ENCODE measurements at regions not wholly inside any gene's neighbourhood (a gene's known extent, or its start where the extent isn't known, plus 50 kb on each side); places are given as distances from the start of the nearest gene placed in this dataset.

GRCh38 chr15:69962561-69962960 is 135.2 kb downstream of the TLE3 start:
- DNase-seq, result no peak

DNA sequence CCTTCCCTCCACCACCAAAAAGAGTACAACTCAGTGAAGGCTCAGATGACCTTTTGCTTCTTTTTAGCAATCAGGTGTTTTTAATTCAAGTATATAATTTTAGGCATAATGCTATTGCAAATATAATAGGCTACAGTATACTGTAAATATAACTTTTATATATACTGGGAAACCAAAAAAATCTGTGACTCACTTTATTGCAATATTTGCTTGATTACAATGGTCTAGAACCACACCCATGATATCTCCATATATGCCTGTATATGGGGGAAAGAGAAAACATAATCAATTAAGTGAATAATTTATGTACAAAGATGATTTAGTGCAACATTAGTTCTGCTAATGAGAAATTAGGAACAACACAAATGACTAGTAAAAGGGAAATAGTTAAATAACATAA is 134.3 kb downstream of the TLE3 start:
- no peak for DNase-seq

DNA sequence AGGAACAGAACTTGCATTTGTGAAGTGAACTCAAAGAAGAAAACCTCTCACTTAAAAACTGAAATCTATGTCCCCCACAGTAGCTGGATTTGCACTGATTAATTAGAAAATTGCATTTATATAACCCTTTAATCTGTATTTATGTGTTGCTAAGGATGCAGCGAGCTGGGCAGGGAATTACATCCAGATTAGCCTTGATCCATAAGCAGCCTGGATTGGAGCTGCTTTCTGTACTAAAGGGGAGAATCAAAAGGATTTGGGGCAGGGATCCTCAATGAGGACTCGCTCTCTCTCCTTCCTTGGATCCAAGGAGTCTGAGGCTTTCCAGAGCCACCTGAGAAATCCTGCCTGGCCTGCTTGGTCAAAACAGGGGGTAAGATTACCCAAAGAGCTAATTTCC is 125.9 kb downstream of the TLE3 start:
- no peak for DNase-seq

DNA sequence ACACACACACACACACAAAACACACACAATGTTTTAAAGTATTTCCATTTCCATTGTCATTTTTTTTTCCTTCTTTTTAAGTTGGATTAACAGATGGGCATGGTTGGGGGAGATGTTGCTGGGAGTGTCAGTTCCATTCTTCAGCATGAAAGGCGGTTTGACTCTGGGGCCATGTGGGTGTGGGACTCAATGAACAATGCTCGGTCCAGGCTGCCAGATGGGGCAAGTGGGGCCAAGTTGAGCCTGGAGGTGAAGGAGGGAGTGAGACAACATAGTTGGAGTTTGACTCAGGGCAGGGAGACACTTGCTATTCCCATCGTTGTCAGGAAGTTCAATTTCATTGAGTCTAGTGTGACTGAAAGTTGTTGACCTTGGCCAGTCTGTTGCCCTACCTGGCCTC is 125.3 kb downstream of the TLE3 start:
- no peak for DNase-seq

DNA sequence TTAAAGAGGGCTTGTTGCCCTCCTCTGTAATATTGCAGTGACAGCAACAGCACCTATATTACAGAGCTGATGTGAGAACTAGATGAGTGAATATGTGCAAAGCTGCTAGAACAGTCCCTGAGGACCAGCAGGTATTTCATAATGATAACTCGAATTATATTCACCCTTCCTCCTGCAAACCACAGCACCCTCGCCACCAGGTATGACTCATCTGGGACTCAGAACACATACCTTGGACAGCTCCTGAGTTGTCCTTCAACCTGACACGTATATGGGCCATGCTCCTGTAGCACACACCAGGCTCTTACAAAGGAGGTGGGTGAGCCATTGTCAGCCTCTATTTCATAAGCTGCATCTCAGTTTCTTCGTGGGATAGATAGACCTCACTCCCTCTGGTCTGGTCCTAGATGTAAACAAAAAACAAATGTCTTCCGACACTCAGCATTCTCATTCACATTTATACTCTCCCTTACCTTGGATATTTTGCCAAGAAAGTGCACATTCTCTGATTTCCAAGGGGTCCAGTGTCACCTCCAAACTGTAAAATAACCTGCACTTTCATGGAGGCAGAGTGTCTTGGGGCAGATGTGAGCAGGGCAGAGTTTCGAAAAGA is 124.5 kb downstream of the TLE3 start:
- DNase-seq, result no peak

GRCh38 chr15:69973880-69974279 is 123.8 kb downstream of the TLE3 start:
- DNase-seq, result no peak

DNA sequence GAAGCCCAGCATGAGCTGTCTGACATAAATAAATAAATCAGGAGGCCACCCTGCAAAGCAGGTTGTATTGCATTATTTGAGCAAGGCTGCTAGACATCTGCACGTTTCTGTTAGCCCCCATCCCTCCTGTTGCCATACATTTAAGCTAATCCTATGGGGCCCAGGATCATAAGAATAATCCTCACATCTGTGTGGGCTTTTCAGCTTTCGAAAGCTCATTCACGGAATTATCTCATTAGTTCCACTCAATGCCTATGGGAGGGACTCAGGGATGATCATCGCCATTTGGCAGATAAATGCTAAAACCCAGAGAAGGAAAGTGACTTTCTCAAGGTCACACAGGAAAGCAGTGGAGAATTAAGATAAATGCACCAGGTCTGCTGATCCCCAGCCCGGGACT is 123.4 kb downstream of the TLE3 start:
- no peak for DNase-seq

- DNase-seq, result no peak
Measured at GRCh38 chr15:69976366-69976994, 121.2 kb downstream of the TLE3 start.

DNA sequence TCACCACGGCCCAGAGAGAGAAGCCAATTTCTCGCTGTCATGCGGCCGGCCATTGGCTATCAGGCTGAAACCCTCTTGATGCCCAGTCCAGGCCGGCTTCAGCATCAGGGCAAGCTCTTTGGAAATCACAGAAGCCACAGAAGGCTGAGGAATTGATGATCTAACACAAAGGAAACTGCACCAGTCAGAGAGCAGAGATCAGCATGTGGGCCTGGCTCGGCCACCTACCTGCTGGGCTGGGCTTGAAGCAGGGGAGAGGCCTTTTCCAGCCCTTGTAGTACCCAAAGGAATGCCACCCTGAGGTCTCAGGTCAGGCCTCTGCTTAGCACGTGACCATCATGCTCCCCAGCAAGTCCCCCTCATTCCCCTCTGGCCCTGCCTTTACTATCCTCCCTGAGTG is 119.1 kb downstream of the TLE3 start:
- no peak for DNase-seq

- no peak for DNase-seq
Measured at GRCh38 chr15:69979262-69979661, 118.5 kb downstream of the TLE3 start.

- DNase-seq, result no peak
Measured at GRCh38 chr15:69979783-69980182, 117.9 kb downstream of the TLE3 start.

DNA sequence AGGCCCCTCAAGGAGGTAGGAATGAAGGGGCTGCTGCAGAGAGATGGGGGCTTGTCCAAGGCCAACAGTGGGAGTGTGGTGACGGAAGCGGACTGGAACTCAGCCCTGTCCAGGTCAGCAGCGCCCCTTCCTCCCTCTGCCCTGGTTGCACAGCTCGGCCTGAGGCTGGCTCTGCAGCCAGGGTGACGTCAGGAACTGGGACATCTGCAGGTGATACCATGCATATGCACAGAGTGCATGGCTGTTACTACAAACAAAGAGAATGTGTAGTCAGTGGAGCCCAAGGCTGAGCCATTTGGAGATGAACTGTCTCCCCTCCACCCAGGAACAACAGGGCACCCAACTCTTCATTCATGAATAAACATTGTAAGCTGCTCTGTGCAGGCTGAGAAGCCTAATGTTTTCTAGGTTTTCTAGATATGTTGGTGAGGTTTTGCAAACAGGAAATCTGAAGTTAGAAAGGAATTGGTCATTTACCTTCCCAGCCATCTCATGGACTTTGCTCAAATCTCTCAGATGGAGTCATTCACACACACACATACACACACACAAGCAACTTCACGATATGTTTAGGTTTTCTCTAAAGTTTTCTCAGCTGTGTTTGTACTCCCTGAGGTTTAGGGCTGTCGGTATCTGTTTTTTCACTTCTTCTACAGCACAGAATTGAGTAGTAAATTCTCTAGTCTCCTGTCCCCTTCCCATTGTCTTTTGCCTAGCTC is 117.2 kb downstream of the TLE3 start:
- no peak for DNase-seq

DNA sequence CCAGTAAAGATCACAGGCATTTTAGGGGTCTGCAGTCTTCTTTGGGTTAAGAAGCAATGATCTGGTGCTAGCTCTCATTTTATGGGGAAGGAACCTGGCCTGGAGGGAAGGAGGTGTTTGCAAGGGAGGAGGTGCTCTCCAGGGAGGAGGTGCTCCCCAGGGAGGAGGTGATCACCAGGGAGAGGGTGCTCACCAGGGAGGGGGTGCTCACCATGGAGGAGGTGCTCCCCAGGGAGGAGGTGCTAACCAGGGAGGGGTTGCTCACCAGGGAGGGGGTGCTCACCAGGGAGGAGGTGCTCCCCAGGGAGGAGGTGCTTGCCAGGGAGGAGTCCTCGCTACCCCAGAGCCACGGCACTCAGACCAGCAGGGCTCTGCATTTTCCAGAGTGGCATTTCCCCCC is 115.7 kb downstream of the TLE3 start:
- no peak for DNase-seq

DNA sequence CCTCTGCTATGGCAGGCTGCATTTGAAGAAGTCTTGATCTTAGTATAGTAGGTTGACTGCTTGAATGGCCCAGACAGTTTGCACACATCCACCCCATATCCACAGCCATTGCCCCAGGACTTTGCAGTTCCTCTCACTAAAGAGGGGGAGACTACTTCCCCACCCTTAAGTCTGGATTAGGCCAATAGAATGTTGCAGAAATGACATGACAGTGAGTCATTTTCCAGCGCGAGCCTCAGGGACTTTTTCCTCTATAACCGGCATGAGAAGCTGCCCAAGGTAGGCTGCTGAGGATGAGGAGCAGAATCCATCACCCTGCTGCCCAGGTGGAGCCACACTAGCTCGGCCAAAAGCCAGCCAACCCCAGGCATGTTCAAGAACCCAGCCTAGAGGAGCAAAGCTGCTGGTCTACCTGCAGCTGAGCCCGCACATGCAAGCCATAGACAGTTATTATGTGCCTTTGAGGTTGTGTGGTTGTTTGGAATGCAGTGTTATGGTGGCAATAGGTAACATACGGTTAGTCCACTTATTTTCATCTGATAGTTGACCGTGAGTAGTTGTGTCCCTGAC is 113.9 kb downstream of the TLE3 start:
- no peak for DNase-seq

DNA sequence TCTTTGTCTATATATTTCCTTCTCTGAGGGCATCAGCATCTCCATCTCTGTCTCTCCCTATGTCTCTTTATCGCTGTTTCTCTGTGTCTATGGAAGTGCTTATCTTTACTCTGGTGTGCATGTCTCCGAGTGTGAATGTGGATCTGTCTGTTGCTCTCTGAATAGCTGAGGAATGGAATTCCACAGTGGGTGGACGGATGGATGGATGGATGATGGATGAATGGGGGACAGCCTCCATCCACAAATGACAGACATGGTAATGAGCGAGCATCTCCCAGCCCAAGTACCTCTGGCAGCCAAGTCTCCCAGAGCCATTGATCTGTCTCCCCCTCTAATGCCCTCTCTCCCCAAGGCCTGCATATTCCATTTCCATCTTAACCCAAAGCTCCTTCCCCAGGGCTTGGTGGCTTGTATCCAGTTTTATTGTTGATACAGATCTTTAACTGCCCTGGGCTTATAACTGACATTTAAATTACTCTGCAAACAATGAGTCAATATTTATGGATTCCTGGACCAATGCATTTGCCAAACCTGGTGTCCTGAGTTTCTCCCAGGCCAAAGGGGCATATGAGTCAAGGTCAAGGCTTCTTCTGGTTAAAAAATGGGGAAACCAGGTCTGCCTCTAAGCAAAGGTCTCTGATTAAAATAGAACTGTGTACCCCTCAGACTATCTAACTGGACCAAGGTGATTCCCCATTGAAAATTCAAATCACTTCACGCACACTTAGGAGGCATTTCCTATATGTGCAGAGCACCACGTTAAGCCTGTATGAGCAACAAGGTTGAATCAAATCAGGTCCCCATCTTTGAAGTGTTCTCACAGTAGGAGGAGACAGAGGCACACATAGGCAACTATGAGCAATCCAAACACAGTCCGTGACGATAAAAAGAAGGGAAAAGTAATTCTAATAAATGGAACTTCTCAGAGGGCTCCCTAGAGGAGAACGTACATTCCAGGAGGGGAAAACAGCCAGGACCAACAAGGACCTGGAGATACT is 109.9 kb downstream of the TLE3 start:
- no peak for DNase-seq

DNA sequence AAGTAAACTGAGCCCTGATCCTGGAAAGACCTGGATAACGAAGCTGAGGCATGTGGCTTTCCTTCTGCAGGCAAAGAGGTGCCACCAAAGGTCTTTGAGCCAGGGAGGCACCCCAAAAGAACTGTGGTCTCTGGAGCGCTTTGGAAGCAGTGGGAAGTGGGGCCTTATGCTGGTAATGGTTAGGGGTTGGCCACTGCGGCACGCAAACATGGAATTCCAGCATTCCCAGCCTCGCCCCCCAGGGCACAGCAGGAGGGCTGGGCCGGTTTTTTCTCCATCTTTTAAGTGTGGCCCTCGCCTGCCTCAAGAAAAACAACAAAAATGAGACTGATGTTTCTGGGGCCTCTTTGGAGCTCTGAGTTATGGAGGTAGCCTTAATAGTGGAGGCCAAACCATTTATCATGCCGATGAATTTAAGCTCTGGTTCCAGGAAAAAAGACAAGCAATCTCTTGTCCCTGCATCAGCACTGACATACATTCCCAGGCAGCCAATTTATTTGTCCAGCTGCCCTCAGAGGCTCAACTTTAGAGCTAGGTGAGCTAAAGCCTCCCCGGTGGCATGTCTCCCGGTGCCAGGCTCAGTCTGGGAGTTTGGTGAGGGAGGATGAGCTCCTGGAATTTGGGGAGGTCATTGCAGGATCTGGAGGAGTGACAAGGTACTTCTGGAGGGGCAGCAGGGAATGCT is 109.0 kb downstream of the TLE3 start:
- DNase-seq, result no peak

GRCh38 chr15:69990566-69991421 is 106.9 kb downstream of the TLE3 start:
- DNase-seq, result no peak

DNA sequence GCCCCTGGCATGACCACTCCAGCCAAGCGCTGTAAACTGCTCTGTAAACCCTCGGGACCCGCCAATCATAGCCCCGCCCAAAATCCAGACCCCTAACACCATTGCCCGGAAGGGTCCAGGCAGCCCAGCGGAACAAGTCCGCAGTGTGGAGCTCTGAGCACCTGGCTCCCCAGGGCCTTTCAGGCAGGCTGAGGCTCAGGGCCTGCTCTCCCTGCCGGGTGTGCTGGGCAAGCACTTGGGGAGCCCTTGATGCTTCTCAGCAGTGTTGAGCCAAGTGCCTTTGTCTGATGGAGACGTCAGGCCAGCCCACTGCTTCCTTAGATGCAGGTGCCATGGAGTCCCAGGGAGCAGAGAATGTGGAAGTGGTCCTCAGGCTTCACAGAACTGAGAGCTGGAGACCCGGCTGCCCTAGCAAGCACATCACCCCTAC is 106.2 kb downstream of the TLE3 start:
- no peak for DNase-seq

DNA sequence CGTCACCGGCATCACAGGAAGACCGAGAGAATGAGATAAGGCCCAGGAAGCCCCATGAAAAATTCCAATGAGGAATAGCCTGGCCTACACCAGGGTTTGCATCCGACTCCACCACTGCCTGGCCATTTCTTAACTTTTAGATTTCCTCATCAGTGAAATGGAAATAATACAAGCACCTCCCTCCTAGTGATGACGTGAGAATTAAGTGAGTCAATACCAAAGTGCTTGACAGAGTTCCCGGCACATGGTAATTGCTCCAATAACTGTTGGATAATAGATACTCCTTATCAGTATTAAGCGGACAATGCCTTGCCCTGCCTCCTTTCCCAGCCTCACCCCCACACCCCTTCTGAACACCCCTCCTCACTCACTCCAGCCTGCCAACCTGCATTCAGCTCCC is 105.4 kb downstream of the TLE3 start:
- no peak for DNase-seq

GRCh38 chr15:69994429-69995205 is 103.1 kb downstream of the TLE3 start:
- DNase-seq, result no peak

Measured in effector CD8-positive, alpha-beta T cell (primary cell).